GM12873 (cell line): ENCODE measurements at regions not wholly inside any gene's neighbourhood (a gene's known extent, or its start where the extent isn't known, plus 50 kb on each side); places are given as distances from the start of the nearest gene placed in this dataset.

Experiments
- TF ChIP-seq, protein P1 (sequence below): IDR thresholded peaks from 2 replicates; pipeline ENCODE4 v1.5.1; 2012; ENCODE audit warnings: low read depth, mild to moderate bottlenecking, moderate library complexity, low read length, control low read depth; ENCODE audit not compliant: insufficient read depth; ENCODE audit errors: missing control alignments

DNA sequence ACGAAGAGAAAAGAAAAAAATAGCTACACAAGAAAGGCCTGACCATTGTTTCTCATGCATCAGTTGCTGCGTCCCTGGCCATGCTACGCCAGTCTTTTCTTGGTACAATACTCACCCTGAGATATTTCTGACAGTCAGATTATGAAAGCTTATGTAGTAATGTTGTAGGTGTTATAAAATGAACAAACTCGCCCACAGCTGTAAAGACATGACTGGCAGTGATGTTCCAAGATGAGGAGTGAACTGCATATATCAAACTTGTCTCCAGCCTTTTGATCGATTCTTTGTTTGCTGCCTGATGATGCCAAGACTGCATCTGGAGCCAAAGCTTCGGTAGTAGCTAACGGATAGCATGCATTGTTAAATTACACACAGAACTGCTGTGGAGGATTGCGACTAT is 822.7 kb downstream of the TUSC7 start:
- TF ChIP-seq, protein P1, sequence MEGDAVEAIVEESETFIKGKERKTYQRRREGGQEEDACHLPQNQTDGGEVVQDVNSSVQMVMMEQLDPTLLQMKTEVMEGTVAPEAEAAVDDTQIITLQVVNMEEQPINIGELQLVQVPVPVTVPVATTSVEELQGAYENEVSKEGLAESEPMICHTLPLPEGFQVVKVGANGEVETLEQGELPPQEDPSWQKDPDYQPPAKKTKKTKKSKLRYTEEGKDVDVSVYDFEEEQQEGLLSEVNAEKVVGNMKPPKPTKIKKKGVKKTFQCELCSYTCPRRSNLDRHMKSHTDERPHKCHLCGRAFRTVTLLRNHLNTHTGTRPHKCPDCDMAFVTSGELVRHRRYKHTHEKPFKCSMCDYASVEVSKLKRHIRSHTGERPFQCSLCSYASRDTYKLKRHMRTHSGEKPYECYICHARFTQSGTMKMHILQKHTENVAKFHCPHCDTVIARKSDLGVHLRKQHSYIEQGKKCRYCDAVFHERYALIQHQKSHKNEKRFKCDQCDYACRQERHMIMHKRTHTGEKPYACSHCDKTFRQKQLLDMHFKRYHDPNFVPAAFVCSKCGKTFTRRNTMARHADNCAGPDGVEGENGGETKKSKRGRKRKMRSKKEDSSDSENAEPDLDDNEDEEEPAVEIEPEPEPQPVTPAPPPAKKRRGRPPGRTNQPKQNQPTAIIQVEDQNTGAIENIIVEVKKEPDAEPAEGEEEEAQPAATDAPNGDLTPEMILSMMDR: no peak

DNA sequence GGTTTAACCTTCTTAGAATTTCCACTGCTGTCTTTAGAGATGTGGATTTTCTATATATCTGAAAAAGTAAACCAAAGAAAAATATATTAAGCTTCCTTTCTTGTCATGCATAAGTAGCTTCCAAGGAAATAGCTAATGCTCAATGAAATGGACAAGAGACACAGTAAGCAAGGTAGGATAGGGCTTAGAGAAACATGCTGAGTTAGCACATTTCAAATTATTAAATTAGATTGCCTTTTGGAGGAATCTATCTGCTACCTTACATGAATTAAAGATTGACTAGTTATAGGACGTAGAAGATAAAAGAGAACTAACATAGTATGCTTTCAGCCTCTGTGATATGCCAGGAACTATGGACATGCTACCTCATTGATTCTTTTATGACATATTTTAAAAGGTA is 824.6 kb downstream of the TUSC7 start:
- TF ChIP-seq, protein P1: no peak

DNA sequence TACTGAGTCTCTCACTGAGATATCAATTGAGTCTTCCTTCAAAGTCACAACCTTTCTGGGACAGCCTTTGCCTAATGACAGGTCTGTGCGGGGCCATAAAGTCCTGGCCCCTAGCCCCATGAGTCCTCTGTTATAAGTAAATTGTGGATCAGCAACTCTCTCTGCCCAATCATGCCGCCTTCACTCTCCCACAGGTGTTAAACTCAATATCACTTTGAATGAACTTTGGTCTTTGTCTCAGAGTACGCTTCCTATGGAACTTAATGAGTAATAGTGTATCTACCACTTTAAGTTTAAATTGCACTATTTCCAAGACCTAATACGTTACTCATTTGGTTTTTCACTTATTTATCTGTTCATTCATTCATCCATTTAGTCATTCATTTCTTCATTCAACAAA is 826.4 kb downstream of the TUSC7 start:
- TF ChIP-seq, protein P1: no peak

GRCh38 chr3:117537949-117538348 is 828.4 kb downstream of the TUSC7 start:
- TF ChIP-seq, protein P1: no peak

- TF ChIP-seq, protein P1: no peak
Measured at GRCh38 chr3:117539729-117540128, 830.1 kb downstream of the TUSC7 start.

GRCh38 chr3:117540597-117540996 is 831.0 kb downstream of the TUSC7 start:
- TF ChIP-seq, protein P1: no peak

DNA sequence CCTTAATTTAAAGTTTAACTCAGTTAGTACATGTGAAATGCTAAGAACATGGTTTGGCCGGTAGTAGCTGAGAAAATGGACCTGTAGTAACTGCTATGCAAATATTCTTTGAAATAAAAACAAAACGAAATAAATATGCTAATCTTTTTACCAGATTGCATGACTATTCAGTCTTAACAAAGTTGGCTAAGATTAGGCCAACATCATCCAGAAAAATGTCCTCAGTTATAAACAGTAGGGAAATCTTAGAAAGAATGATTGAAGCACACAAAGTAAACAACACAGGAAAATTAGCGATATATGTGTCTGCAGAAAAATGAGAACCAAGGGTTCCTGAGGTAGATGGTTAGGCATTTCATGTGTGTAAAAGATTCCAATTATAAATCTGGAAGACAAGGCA is 832.1 kb downstream of the TUSC7 start:
- TF ChIP-seq, protein P1: no peak
